Ascending aorta (tissue), 2 donors: ENCODE measurements at regions not wholly inside any gene's neighbourhood (a gene's known extent, or its start where the extent isn't known, plus 50 kb on each side); places are given as distances from the start of the nearest gene placed in this dataset.

ENCODE experiments used
- DNase-seq, 2 donors: peaks; one replicate each; pipeline ENCODE4 v3.0.0-alpha.2; 2019; ENCODE audit warnings: low spot score in 2 of 2
- H3K27ac ChIP-seq, 2 donors: fragments of 200-600 bp; sonication (generic); one replicate each; pipeline ENCODE4 v1.5.1; 2016 to 2017; ENCODE audit warnings: mild to moderate bottlenecking in 1 of 2
- H3K27me3 ChIP-seq: fragments of 200-600 bp; sonication (generic); one replicate; pipeline ENCODE4 v1.5.1; 2017
- H3K36me3 ChIP-seq, 2 donors: fragments of 200-600 bp; sonication (generic); one replicate each; pipeline ENCODE4 v1.5.1; 2016
- H3K4me1 ChIP-seq, 2 donors: fragments of 200-600 bp; sonication (generic); one replicate each; pipeline ENCODE4 v1.5.1; 2016 to 2017; ENCODE audit warnings: mild to moderate bottlenecking in 1 of 2
- H3K4me3 ChIP-seq, 2 donors: fragments of 200-600 bp; sonication (generic); one replicate each; pipeline ENCODE4 v1.5.1; 2016 to 2017; ENCODE audit warnings: mild to moderate bottlenecking in 1 of 2
- H3K9me3 ChIP-seq, 2 donors: fragments of 200-600 bp; sonication (generic); one replicate each; pipeline ENCODE4 v1.5.1; 2016
- CTCF ChIP-seq, 3 experiments: fragments of 200-600 bp in 2 of 3; fragments of 450-650 bp in 1 of 3; sonication (generic) in 2 of 3; IDR thresholded peaks; one replicate each; pipeline ENCODE4 v1.5.1; 2016 to 2019; ENCODE audit warnings: antibody characterized with exemption in 3 of 3, mild to moderate bottlenecking in 1 of 3, moderate library complexity in 1 of 3
- intact Hi-C: fragments of 100-400 bp; cut with DNase I; formaldehyde crosslinking; loops from one replicate; pipeline ENCODE4 v1.15.1; 2023

GRCh38 chr12:19700969-19701368, 261.7 kb downstream of the AEBP2 start:
- H3K9me3 ChIP-seq = peaks cover 0 to 8% of the 10 kb centered on the region in 2 donors
- H3K27ac ChIP-seq = no peak overlapping the region
- no peak overlapping the region for H3K4me3 ChIP-seq
- no peaks in the 10 kb centered on the region for H3K36me3 ChIP-seq
- intact Hi-C loops = no loop called here
- no peak for DNase-seq
- no peak for TF ChIP-seq CTCF (IDR thresholded peaks at IDR 0.05)
- no peaks in the 10 kb centered on the region for H3K4me1 ChIP-seq
- no peaks in the 10 kb centered on the region for H3K27me3 ChIP-seq

GRCh38 chr12:19704966-19705365, 265.7 kb downstream of the AEBP2 start:
- peaks cover 0 to 5% of the 10 kb centered on the region in 2 donors for H3K4me1 ChIP-seq
- peaks cover 0 to 20% of the 10 kb centered on the region in 2 donors for H3K9me3 ChIP-seq
- no peaks in the 10 kb centered on the region for H3K27me3 ChIP-seq
- H3K4me3 ChIP-seq = no peak overlapping the region
- intact Hi-C loops = no loop called here
- no peak for TF ChIP-seq CTCF (IDR thresholded peaks at IDR 0.05)
- H3K27ac ChIP-seq = no peak overlapping the region
- no peaks in the 10 kb centered on the region for H3K36me3 ChIP-seq
- DNase-seq = no peak

- Histone ChIP-seq H3K4me1 (peaks cover 2 to 19% of the 10 kb centered on the region in 2 donors), H3K36me3 (no peaks in the 10 kb centered on the region), H3K9me3 (peaks cover 0 to 18% of the 10 kb centered on the region in 2 donors), H3K4me3 (no peak overlapping the region), H3K27ac (no peak overlapping the region), H3K27me3 (no peaks in the 10 kb centered on the region)
- TF ChIP-seq CTCF (IDR thresholded peaks at IDR 0.05) = no peak
- intact Hi-C loops = no loop called here
- no peak for DNase-seq
These were observed 267.6 kb downstream of the AEBP2 start for GRCh38 chr12:19706936-19707335.

GRCh38 chr12:19707948-19708409, 268.7 kb downstream of the AEBP2 start:
- Histone ChIP-seq H3K36me3 (no peaks in the 10 kb centered on the region), H3K4me1 (peaks cover 2 to 23% of the 10 kb centered on the region in 2 donors), H3K4me3 (no peak overlapping the region), H3K9me3 (peaks cover 0 to 12% of the 10 kb centered on the region in 2 donors), H3K27ac (peak overlapping the region in 1 of 2 donors; percentile 37), H3K27me3 (no peaks in the 10 kb centered on the region)
- intact Hi-C loops = no loop called here
- no peak for DNase-seq
- no peak for TF ChIP-seq CTCF (IDR thresholded peaks at IDR 0.05)

DNA sequence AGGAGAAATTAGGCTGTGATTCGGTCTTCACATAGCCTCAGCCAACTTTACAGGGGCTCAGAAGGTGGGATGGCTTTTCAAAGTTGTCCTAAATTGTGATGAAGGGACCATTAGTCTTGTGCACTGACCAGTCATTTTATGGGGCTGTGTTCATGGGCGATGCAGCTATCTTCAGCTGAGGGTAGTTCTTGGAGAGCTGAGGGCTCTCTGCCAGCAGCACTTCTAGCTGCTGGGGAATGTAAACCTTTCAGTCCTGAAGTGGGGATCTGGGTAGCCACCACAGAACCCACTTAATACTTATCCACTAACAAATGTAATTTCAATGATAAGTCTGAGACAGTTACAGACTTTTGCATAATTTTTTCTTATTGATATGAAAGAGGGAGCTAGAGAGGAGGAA, 270.6 kb downstream of the AEBP2 start:
- intact Hi-C loops = loop anchor here (2.0 to 10.0 kb wide), 2 partner anchors 55 to 895 kb away; no protein-coding TSS in a partner anchor
- H3K36me3 ChIP-seq = no peaks in the 10 kb centered on the region
- peak overlapping the region; percentile 93 to 97 for H3K27ac ChIP-seq

More for the DNA sequence above, 270.6 kb downstream of the AEBP2 start:
- Histone ChIP-seq H3K4me1 (peaks cover 2 to 23% of the 10 kb centered on the region in 2 donors), H3K9me3 (peaks cover 0 to 12% of the 10 kb centered on the region in 2 donors), H3K27me3 (no peaks in the 10 kb centered on the region), H3K4me3 (no peak overlapping the region)
- no peak for TF ChIP-seq CTCF (IDR thresholded peaks at IDR 0.05)
- no peak for DNase-seq
